Tibial artery (tissue), 4 donors: ENCODE measurements at regions not wholly inside any gene's neighbourhood (a gene's known extent, or its start where the extent isn't known, plus 50 kb on each side); places are given as distances from the start of the nearest gene placed in this dataset.

Experiments used
- DNase-seq, 2 donors: peaks; one replicate each; pipeline ENCODE4 v3.0.0-alpha.2; 2019
- H3K27ac ChIP-seq, 2 donors: fragments of 200-600 bp; sonication (generic) in 1 of 2; 1 replicate in 1 of 2; 2 replicates in 1 of 2; pipeline ENCODE4 v1.5.1; 2018 to 2019; ENCODE audit warnings: mild to moderate bottlenecking in 1 of 2
- H3K27me3 ChIP-seq, 2 donors: fragments of 200-600 bp; sonication (generic) in 1 of 2; one replicate each; pipeline versions ENCODE4 v1.5.1 to v1.6.0; 2016 to 2019
- H3K36me3 ChIP-seq, 3 donors: fragments of 200-600 bp; sonication (generic) in 2 of 3; one replicate each; pipeline ENCODE4 v1.5.1; 2016 to 2019; ENCODE audit warnings: mild to moderate bottlenecking in 2 of 3
- H3K4me1 ChIP-seq, 4 donors: fragments of 200-600 bp; sonication (generic) in 2 of 4; 1 replicate in 3 of 4; 2 replicates in 1 of 4; pipeline ENCODE4 v1.5.1; 2016 to 2019
- H3K4me3 ChIP-seq, 2 donors: fragments of 200-600 bp; sonication (generic) in 1 of 2; 1 replicate in 1 of 2; 2 replicates in 1 of 2; pipeline ENCODE4 v1.5.1; 2018 to 2019; ENCODE audit warnings: mild to moderate bottlenecking in 2 of 2
- H3K9me3 ChIP-seq, 3 donors: fragments of 200-600 bp; sonication (generic) in 1 of 3; one replicate each; pipeline ENCODE4 v1.5.1; 2016 to 2019
- CTCF ChIP-seq, 2 experiments: fragments of 200-600 bp in 1 of 2; fragments of 450-650 bp in 1 of 2; IDR thresholded peaks; one replicate each; pipeline ENCODE4 v1.5.1; 2017 to 2019; ENCODE audit warnings: antibody characterized with exemption in 2 of 2, mild to moderate bottlenecking in 1 of 2, moderate library complexity in 1 of 2
- intact Hi-C: fragments of 100-400 bp; cut with DNase I; formaldehyde crosslinking; loops from one replicate; pipeline ENCODE4 v1.15.0; 2023; ENCODE audit warnings: low total_unique reads

- Histone ChIP-seq H3K27ac (no peak overlapping the region), H3K4me3 (no peak overlapping the region), H3K36me3 (no peaks in the 10 kb centered on the region), H3K9me3 (no peaks in the 10 kb centered on the region), H3K27me3 (no peaks in the 10 kb centered on the region), H3K4me1 (peaks cover 0 to 20% (median 16%) of the 10 kb centered on the region in 4 donors)
- no peak for TF ChIP-seq CTCF (IDR thresholded peaks at IDR 0.05)
- intact Hi-C loops: no loop called here
- DNase-seq: no peak
Measured at GRCh38 chr7:106480616-106481031, 180.3 kb downstream of the CCDC71L start.

- no peak for DNase-seq
- H3K27ac ChIP-seq: no peak overlapping the region
- intact Hi-C loops: no loop called here
- H3K27me3 ChIP-seq: no peaks in the 10 kb centered on the region
- no peak for TF ChIP-seq CTCF (IDR thresholded peaks at IDR 0.05)
- no peak overlapping the region for H3K4me3 ChIP-seq
- H3K4me1 ChIP-seq: peaks cover 0 to 16% (median 12%) of the 10 kb centered on the region in 4 donors
- no peaks in the 10 kb centered on the region for H3K36me3 ChIP-seq
- H3K9me3 ChIP-seq: no peaks in the 10 kb centered on the region
Measured at GRCh38 chr7:106480161-106480579, 180.8 kb downstream of the CCDC71L start.

GRCh38 chr7:106476751-106477150 is 184.2 kb downstream of the CCDC71L start:
- Histone ChIP-seq H3K4me1 (no peaks in the 10 kb centered on the region), H3K4me3 (no peak overlapping the region), H3K27me3 (no peaks in the 10 kb centered on the region), H3K9me3 (no peaks in the 10 kb centered on the region), H3K36me3 (no peaks in the 10 kb centered on the region), H3K27ac (no peak overlapping the region)
- intact Hi-C loops: no loop called here
- no peak for TF ChIP-seq CTCF (IDR thresholded peaks at IDR 0.05)
- no peak for DNase-seq

GRCh38 chr7:106472741-106473140 is 188.0 kb upstream of the NAMPT start:
- no peak for DNase-seq
- H3K27me3 ChIP-seq: no peaks in the 10 kb centered on the region
- H3K27ac ChIP-seq: no peak overlapping the region
- H3K36me3 ChIP-seq: no peaks in the 10 kb centered on the region
- no peak for TF ChIP-seq CTCF (IDR thresholded peaks at IDR 0.05)
- no peaks in the 10 kb centered on the region for H3K9me3 ChIP-seq
- intact Hi-C loops: no loop called here
- no peaks in the 10 kb centered on the region for H3K4me1 ChIP-seq
- no peak overlapping the region for H3K4me3 ChIP-seq

- Histone ChIP-seq H3K9me3 (no peaks in the 10 kb centered on the region), H3K4me1 (peaks cover 0 to 8% (median 5%) of the 10 kb centered on the region in 4 donors), H3K27ac (no peak overlapping the region), H3K27me3 (no peaks in the 10 kb centered on the region), H3K36me3 (no peaks in the 10 kb centered on the region), H3K4me3 (no peak overlapping the region)
- no peak for DNase-seq
- intact Hi-C loops: no loop called here
- no peak for TF ChIP-seq CTCF (IDR thresholded peaks at IDR 0.05)
Measured at GRCh38 chr7:106471686-106472440, 187.1 kb upstream of the NAMPT start.
